Caco-2 (cell line): ENCODE measurements at regions not wholly inside any gene's neighbourhood (a gene's known extent, or its start where the extent isn't known, plus 50 kb on each side); places are given as distances from the start of the nearest gene placed in this dataset.

Experiments
- BruUV-seq: library from RNA; stranded (reverse); fragments of 400-500 nt; replicated peaks from 2 replicates; lab custom pipeline; 2021; lab: Mats Ljungman, UMichigan
- CTCF ChIA-PET: fragments of 300-600 bp; sonication (Branson Sonifier 250); formaldehyde crosslinking; loops from one replicate; lab custom pipeline; 2022; ENCODE audit warnings: antibody characterized with exemption; lab: Charles Lee
- POLR2A ChIA-PET: fragments of 300-600 bp; sonication (Branson Sonifier 250); formaldehyde crosslinking; loops from one replicate; lab custom pipeline; 2022; ENCODE audit warnings: antibody characterized with exemption; lab: Charles Lee
- DNase-seq, 2 experiments: peaks; one replicate each; pipeline versions ENCODE4 v3.0.0 to v3.0.0-alpha.2; 2020 to 2022
- H3K27me3 ChIP-seq: replicated peaks from 2 replicates; pipeline ENCODE4 v1.6.0; 2011; ENCODE audit warnings: low read length; ENCODE audit not compliant: control insufficient read depth, insufficient read depth
- H3K36me3 ChIP-seq: 2 replicates; pipeline ENCODE4 v1.5.1; 2011; ENCODE audit warnings: low read length; ENCODE audit not compliant: control insufficient read depth, insufficient read depth
- H3K4me1 ChIP-seq: fragments of 250-450 bp; sonication (Bioruptor Pico); 2 replicates; pipeline ENCODE4 v1.5.1; 2020; ENCODE audit warnings: mild to moderate bottlenecking
- H3K4me3 ChIP-seq: 2 replicates; pipeline ENCODE4 v1.5.1; 2011; ENCODE audit warnings: low read depth, mild to moderate bottlenecking, control low read depth, low read length
- H3K9me3 ChIP-seq: fragments of 250-450 bp; sonication (Bioruptor Pico); 2 replicates; pipeline ENCODE4 v1.5.1; 2020; ENCODE audit warnings: mild to moderate bottlenecking, moderate library complexity
- H3K27ac Mint-ChIP-seq: one replicate; pipeline ENCODE4 v1.8.0; 2022; ENCODE audit warnings: mixed read lengths; ENCODE audit not compliant: unreplicated experiment
- H3K27me3 Mint-ChIP-seq: one replicate; pipeline ENCODE4 v1.8.0; 2022; ENCODE audit warnings: mixed read lengths; ENCODE audit not compliant: insufficient read depth, unreplicated experiment
- H3K36me3 Mint-ChIP-seq: one replicate; pipeline ENCODE4 v1.8.0; 2022; ENCODE audit warnings: mild to moderate bottlenecking, mixed read lengths; ENCODE audit not compliant: insufficient read depth, unreplicated experiment
- H3K4me1 Mint-ChIP-seq: one replicate; pipeline ENCODE4 v1.8.0; 2022; ENCODE audit warnings: low read depth, mixed read lengths; ENCODE audit not compliant: unreplicated experiment
- H3K4me3 Mint-ChIP-seq: one replicate; pipeline ENCODE4 v1.8.0; 2022; ENCODE audit warnings: mild to moderate bottlenecking, moderate library complexity, mixed read lengths; ENCODE audit not compliant: unreplicated experiment
- H3K9me3 Mint-ChIP-seq: one replicate; pipeline ENCODE4 v1.8.0; 2022; ENCODE audit warnings: mixed read lengths; ENCODE audit not compliant: unreplicated experiment
- intact Hi-C: fragments of 100-400 bp; cut with micrococcal nuclease; formaldehyde crosslinking; loops from one replicate; pipeline ENCODE4 v1.10.0; 2022; ENCODE audit not compliant: unreplicated experiment
- TF ChIP-seq, protein P1 (sequence below), 2 experiments: fragments of 200-600 bp in 1 of 2; IDR thresholded peaks; 1 replicate in 1 of 2; 2 replicates in 1 of 2; pipeline versions ENCODE4 v1.5.1 to v1.8.0; 2011 to 2022; ENCODE audit warnings: antibody characterized with exemption in 1 of 2, control low read depth in 1 of 2, inconsistent platforms in 1 of 2, low read depth in 1 of 2, low read length in 1 of 2, mild to moderate bottlenecking in 1 of 2, moderate library complexity in 1 of 2; ENCODE audit not compliant: insufficient read depth in 1 of 2, severe bottlenecking in 1 of 2, unreplicated experiment in 1 of 2

DNA sequence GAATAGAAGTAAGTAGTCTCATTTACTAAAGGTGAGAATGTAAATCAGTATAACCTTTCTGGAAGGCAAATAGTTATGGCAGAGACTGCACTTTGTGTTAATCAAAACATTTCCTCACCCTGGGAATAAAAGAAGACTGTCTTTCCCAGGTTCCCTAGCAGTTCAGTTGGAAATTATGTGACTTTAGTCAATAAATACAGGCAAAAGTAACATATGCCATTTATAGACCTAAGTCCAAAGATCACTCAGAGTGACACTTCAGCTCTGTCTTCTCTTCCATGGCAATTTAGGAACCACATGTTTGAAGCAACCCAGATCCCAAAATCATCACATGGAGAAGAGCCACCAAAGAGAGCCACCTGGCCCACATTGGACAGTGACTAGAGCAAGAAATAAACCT, 160.7 kb upstream of the SV2C start:
- ChIA-PET CTCF (no interaction called here), POLR2A (no interaction called here)

DNA sequence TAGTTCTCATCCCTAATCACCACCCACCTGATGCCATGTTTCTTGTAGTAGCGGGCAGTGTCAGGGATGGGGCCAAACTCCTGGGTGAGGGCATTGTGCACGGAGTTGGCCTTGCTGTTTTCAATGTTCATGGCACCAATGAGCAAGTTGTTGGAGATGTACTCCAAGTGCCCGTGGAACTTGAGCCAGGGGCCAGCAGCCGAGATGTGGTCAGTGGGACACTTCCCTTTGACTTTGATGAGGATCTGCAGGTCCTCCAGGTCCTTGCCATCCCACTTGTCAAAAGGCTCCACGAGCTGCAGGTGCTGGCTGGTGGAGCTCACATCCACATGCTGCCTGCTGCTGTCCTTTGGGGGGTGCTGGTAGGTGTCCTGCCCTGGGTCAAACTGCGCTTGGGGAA, 162.2 kb upstream of the SV2C start:
- Histone ChIP-seq H3K27me3 (no peaks in the 10 kb centered on the region), H3K9me3 (no peaks in the 10 kb centered on the region), H3K4me1 (no peaks in the 10 kb centered on the region), H3K4me3 (no peak overlapping the region), H3K36me3 (no peaks in the 10 kb centered on the region)
- no TSS peak for BruUV-seq
- Mint-ChIP-seq H3K4me3 (no peak overlapping the region), H3K4me1 (no peaks in the 10 kb centered on the region), H3K36me3 (no peaks in the 10 kb centered on the region), H3K27ac (no peak overlapping the region), H3K27me3 (peaks cover 13% of the 10 kb centered on the region), H3K9me3 (no peaks in the 10 kb centered on the region)
- TF ChIP-seq, protein P1, sequence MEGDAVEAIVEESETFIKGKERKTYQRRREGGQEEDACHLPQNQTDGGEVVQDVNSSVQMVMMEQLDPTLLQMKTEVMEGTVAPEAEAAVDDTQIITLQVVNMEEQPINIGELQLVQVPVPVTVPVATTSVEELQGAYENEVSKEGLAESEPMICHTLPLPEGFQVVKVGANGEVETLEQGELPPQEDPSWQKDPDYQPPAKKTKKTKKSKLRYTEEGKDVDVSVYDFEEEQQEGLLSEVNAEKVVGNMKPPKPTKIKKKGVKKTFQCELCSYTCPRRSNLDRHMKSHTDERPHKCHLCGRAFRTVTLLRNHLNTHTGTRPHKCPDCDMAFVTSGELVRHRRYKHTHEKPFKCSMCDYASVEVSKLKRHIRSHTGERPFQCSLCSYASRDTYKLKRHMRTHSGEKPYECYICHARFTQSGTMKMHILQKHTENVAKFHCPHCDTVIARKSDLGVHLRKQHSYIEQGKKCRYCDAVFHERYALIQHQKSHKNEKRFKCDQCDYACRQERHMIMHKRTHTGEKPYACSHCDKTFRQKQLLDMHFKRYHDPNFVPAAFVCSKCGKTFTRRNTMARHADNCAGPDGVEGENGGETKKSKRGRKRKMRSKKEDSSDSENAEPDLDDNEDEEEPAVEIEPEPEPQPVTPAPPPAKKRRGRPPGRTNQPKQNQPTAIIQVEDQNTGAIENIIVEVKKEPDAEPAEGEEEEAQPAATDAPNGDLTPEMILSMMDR (IDR thresholded peaks at IDR 0.05; ENCODE audit: insufficient read depth in 1 of 2, low read depth in 1 of 2, low read length in 1 of 2, severe bottlenecking in 1 of 2, unreplicated experiment in 1 of 2) = no peak
- no peak for DNase-seq
- ChIA-PET POLR2A (no interaction called here), CTCF (no interaction called here)
- intact Hi-C loops = no loop called here

More for the DNA sequence above, 160.7 kb upstream of the SV2C start:
- Mint-ChIP-seq H3K4me1 (no peaks in the 10 kb centered on the region), H3K27ac (no peak overlapping the region), H3K36me3 (no peaks in the 10 kb centered on the region), H3K4me3 (no peak overlapping the region), H3K27me3 (peaks cover 8% of the 10 kb centered on the region), H3K9me3 (no peaks in the 10 kb centered on the region)
- Histone ChIP-seq H3K4me1 (no peaks in the 10 kb centered on the region), H3K27me3 (no peaks in the 10 kb centered on the region), H3K36me3 (no peaks in the 10 kb centered on the region), H3K4me3 (no peak overlapping the region), H3K9me3 (no peaks in the 10 kb centered on the region)
- no peak for DNase-seq
- intact Hi-C loops = no loop called here
- TF ChIP-seq, protein P1 (IDR thresholded peaks at IDR 0.05; ENCODE audit: insufficient read depth in 1 of 2, low read depth in 1 of 2, low read length in 1 of 2, severe bottlenecking in 1 of 2, unreplicated experiment in 1 of 2) = no peak
- no TSS peak for BruUV-seq

DNA sequence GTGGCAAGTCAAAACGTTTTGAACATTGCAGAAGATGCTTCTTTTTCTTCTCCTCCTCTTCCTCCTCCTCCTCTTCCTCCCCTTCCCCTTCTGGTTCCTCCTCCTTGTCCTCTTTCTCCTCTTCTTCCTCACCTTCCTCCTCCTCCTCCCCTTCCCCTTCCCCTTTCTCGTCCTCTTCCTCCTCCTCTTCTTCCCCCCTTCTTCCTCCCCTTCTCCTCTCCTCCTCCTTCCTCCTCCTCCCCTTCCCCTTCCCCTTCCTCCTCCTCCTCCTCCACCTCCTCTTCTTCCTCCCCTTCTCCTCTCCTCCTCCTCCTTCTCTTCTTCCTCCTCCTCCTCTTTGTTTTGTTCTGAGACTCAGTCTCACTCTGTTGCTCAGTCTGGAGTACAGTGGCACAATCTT, 167.0 kb upstream of the SV2C start:
- intact Hi-C loops = no loop called here
- POLR2A ChIA-PET = no interaction called here
- Mint-ChIP-seq H3K36me3 (no peaks in the 10 kb centered on the region), H3K4me1 (no peaks in the 10 kb centered on the region), H3K4me3 (no peak overlapping the region), H3K27me3 (peaks cover 17% of the 10 kb centered on the region), H3K27ac (no peak overlapping the region), H3K9me3 (no peaks in the 10 kb centered on the region)
- Histone ChIP-seq H3K27me3 (no peaks in the 10 kb centered on the region), H3K4me1 (no peaks in the 10 kb centered on the region), H3K36me3 (no peaks in the 10 kb centered on the region), H3K4me3 (no peak overlapping the region), H3K9me3 (no peaks in the 10 kb centered on the region)
- DNase-seq = no peak
- no TSS peak for BruUV-seq
- TF ChIP-seq, protein P1 (IDR thresholded peaks at IDR 0.05; ENCODE audit: insufficient read depth in 1 of 2, low read depth in 1 of 2, low read length in 1 of 2, severe bottlenecking in 1 of 2, unreplicated experiment in 1 of 2) = no peak
- CTCF ChIA-PET = no interaction called here
